GM12874 (cell line): ENCODE measurements at regions not wholly inside any gene's neighbourhood (a gene's known extent, or its start where the extent isn't known, plus 50 kb on each side); places are given as distances from the start of the nearest gene placed in this dataset.

Experiments used
- TF ChIP-seq, protein P1 (sequence below): IDR thresholded peaks from 2 replicates; pipeline ENCODE4 v1.5.1; 2011; ENCODE audit warnings: low read depth, mild to moderate bottlenecking, control low read depth, low read length, moderate library complexity; ENCODE audit not compliant: insufficient read depth

DNA sequence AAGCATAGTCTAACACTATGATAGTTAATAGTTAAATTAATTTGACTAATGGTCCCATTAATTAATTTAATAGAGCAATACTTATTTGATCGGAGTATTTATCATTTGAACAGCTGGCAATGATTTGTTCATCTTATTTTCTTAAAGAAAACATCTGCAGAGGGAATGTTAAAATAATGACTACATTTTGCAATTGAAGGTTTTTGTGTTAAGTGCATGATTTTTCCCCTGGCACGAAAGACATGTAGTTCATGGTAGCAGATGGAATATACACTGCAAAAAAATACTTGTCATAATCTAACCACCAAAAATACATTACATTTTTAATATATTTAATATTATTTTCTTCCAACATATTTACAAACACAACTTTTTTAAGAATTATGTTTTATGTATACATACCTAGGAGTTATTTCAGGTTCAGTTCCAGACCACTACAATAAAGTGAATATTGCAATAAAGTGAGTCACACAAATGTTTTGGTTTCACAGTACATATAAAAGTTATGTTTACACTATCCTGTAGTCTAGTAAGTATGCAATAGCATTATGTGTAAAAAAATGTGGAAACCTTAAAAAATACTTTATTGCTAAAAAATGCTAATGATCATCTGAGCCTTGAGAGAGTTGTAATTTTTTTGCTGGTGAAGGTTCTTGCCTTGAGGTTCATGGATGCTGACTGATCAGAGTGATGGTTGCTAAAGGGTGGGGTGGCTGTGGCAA lies 292.6 kb upstream of the DAB2 start:
- TF ChIP-seq, protein P1, sequence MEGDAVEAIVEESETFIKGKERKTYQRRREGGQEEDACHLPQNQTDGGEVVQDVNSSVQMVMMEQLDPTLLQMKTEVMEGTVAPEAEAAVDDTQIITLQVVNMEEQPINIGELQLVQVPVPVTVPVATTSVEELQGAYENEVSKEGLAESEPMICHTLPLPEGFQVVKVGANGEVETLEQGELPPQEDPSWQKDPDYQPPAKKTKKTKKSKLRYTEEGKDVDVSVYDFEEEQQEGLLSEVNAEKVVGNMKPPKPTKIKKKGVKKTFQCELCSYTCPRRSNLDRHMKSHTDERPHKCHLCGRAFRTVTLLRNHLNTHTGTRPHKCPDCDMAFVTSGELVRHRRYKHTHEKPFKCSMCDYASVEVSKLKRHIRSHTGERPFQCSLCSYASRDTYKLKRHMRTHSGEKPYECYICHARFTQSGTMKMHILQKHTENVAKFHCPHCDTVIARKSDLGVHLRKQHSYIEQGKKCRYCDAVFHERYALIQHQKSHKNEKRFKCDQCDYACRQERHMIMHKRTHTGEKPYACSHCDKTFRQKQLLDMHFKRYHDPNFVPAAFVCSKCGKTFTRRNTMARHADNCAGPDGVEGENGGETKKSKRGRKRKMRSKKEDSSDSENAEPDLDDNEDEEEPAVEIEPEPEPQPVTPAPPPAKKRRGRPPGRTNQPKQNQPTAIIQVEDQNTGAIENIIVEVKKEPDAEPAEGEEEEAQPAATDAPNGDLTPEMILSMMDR, result no peak

DNA sequence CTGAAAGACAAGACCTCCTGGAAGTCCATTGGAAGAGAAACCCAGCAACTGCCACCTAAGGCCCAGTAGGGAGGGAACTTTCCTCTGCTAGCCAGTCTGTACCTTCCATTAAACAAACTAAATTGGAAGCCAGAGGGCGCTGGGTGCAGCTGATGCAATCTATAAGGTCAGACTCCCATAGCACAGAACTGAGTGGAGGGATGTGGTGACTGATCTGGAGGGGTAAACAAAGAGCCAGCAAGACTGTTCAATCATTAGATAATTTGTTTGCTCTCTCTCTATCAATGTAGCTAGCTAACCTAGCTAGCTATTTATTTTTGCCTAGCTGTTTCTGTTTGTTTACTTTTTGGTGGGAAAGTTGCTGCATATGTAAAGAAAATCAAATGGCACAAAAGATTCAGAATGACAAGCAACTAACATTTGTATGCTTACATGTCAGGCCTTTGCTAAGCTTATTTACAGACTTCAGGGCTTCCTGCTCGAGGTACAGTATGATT lies 291.8 kb upstream of the DAB2 start:
- TF ChIP-seq, protein P1, result peak; percentile 29; the same call in 1 of the 2 replicates

- TF ChIP-seq, protein P1, result peak; percentile 41; the same call in 1 of the 2 replicates
These were observed 289.4 kb upstream of the DAB2 start for GRCh38 chr5:39714036-39714698.

DNA sequence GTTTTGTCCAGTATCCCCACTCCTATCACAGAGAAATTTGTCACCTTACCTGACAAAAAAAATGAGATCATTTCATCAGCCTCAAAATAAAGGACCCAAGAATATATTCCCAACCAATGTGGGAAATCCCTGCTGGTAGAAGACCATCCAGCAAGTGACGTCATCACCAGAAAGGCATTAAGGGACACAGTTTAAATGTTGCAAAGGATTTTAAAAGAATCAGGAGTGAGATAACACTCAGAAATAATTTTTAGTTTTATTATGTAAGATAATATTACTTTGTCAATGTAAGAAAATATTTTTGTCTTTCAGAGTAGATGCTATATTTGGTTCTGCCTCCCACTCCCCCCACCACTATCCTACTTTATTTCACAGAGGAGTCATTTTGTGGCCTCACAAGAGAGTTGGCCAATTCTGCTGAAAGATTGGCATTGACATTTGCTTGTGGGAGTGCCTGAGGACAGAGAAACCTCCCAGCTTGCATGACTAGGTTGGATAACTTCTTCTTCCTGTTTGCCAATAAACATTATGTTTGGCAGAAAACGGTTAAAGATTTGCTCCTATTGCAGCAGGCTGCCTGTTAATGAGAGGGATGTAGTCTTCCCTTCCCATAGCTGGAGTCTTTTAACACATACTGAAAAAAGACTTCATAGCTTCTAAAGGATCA lies 288.6 kb upstream of the DAB2 start:
- TF ChIP-seq, protein P1, result no peak

DNA sequence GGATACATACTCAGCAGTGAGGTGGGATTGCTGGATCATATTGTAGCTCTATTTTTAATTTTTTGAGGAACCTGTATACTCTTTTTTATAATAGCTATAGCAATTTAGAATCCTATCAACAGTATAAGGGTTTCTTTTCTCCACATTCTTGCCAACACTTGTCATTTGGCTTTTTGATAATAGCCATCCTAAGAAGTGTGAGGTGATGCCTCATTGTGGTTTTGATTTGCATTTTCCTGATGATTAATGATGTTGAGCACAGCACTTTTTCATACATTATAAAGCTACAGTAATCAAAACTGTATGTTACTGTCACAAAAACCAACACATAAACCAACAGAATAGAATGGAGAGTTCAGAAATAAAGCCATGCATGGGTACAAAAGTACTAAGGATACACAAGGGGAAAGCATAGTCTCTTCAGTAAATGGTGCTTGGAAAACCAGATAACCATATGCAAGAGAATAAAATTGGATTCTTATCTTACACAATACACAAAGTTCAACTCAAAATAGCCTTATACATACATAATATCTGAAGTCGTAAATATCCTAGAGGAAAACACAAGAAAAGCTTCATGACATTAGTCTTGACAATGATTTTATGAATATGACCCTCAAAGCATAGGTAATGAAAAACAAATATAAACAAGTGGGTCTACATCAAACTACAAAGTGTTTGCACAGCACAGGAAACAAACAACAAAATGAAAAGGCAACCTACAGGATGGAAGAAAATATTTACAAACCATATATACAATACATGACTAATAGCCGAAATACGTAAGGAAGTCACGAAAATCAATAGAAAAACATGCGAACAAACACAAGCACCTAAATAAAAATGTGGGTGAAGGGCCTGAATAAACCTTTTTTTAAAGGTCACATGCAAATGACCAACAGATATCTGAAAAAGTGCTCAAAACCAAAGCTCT lies 287.8 kb upstream of the DAB2 start:
- TF ChIP-seq, protein P1, result no peak

DNA sequence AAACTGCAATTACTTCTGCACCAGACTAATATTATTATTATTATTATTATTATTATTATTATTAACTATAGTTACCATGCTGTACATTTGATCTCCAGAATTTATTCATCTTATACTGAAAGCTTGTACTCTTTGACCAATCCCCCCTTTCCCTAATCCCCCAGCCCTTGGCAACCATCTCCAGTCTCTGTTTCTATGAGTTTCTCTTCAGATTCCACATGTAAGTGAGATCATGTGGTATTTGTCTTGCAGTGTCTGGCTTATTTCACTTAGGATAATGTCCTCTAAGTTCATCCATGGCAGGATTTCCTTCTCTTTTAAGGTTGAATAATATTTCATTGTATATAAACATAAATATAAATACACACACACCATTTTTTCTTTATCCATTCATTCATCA lies 287.0 kb upstream of the DAB2 start:
- TF ChIP-seq, protein P1, result no peak
